Gastroesophageal sphincter (tissue), 4 donors: ENCODE measurements at regions not wholly inside any gene's neighbourhood (a gene's known extent, or its start where the extent isn't known, plus 50 kb on each side); places are given as distances from the start of the nearest gene placed in this dataset.

Source experiments
- ATAC-seq: fragments of 150-250 bp; one replicate; pipeline ENCODE4 v1.9.1; 2016; ENCODE audit warnings: mild to moderate bottlenecking, moderate library complexity
- H3K27ac ChIP-seq, 4 donors: fragments of 200-600 bp; sonication (generic) in 3 of 4; 1 replicate in 3 of 4; 2 replicates in 1 of 4; pipeline ENCODE4 v1.5.1; 2016 to 2019
- H3K27me3 ChIP-seq: fragments of 200-600 bp; sonication (generic); one replicate; pipeline ENCODE4 v1.5.1; 2019
- H3K36me3 ChIP-seq, 2 donors: fragments of 200-600 bp; sonication (generic); one replicate each; pipeline ENCODE4 v1.5.1; 2019; ENCODE audit warnings: control low read depth in 1 of 2
- H3K4me1 ChIP-seq, 3 donors: fragments of 200-600 bp; sonication (generic); 1 replicate in 2 of 3; 2 replicates in 1 of 3; pipeline ENCODE4 v1.5.1; 2016 to 2019; ENCODE audit warnings: control low read depth in 2 of 3
- H3K4me3 ChIP-seq, 2 donors: fragments of 200-600 bp; sonication (generic); one replicate each; pipeline ENCODE4 v1.5.1; 2019; ENCODE audit warnings: mild to moderate bottlenecking in 1 of 2, moderate library complexity in 1 of 2
- H3K9me3 ChIP-seq, 3 donors: fragments of 200-600 bp; sonication (generic); one replicate each; pipeline ENCODE4 v1.5.1; 2017 to 2019; ENCODE audit warnings: control low read depth in 2 of 3
- EP300 ChIP-seq: sonication (generic); formaldehyde crosslinking; IDR thresholded peaks from one replicate; pipeline ENCODE4 v1.6.1; 2017; ENCODE audit warnings: antibody characterized with exemption, mild to moderate bottlenecking
- POLR2A ChIP-seq, 2 donors: fragments of 450-650 bp; IDR thresholded peaks; one replicate each; pipeline ENCODE4 v1.6.1; 2017; ENCODE audit warnings: antibody characterized with exemption in 2 of 2, mild to moderate bottlenecking in 2 of 2, moderate library complexity in 1 of 2
- POLR2AphosphoS5 ChIP-seq: sonication (generic); formaldehyde crosslinking; IDR thresholded peaks from one replicate; pipeline ENCODE4 v1.6.1; 2017; ENCODE audit warnings: antibody characterized with exemption
- WGBS, 2 donors: methylation state at CpG; one replicate each; pipeline ENCODE4 v1.1.5; 2018; ENCODE audit warnings: low coverage in 1 of 2; 5-methylcytosine and 5-hydroxymethylcytosine counted together
- TF ChIP-seq, protein P1 (sequence below), 4 experiments: fragments of 200-600 bp in 2 of 4; fragments of 450-650 bp in 2 of 4; sonication (generic) in 1 of 4; IDR thresholded peaks; one replicate each; pipeline ENCODE4 v1.5.1; 2017 to 2019; ENCODE audit warnings: antibody characterized with exemption in 4 of 4, mild to moderate bottlenecking in 2 of 4, moderate library complexity in 2 of 4

DNA sequence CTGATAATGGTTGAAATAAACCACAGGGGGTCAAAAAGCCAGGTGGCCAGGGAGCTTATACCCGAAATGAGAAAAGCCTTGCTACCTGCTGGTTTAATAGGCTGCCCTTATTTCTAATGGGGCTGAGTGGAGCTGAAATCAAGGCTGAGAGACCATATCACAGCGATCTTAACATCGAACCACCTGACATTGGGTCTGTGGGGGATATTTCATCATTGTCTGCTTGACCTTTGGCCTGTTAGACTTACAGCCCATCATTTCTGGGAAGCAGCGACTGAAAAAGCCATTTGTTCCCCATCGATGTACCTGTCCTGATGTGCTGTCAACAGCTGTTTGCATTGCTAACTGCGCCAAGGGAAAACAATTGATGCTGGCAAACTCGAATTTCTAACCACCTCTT, 199.7 kb upstream of the SLC14A2 start:
- TF ChIP-seq POLR2A (IDR thresholded peaks at IDR 0.05): no peak
- TF ChIP-seq, protein P1, sequence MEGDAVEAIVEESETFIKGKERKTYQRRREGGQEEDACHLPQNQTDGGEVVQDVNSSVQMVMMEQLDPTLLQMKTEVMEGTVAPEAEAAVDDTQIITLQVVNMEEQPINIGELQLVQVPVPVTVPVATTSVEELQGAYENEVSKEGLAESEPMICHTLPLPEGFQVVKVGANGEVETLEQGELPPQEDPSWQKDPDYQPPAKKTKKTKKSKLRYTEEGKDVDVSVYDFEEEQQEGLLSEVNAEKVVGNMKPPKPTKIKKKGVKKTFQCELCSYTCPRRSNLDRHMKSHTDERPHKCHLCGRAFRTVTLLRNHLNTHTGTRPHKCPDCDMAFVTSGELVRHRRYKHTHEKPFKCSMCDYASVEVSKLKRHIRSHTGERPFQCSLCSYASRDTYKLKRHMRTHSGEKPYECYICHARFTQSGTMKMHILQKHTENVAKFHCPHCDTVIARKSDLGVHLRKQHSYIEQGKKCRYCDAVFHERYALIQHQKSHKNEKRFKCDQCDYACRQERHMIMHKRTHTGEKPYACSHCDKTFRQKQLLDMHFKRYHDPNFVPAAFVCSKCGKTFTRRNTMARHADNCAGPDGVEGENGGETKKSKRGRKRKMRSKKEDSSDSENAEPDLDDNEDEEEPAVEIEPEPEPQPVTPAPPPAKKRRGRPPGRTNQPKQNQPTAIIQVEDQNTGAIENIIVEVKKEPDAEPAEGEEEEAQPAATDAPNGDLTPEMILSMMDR (IDR thresholded peaks at IDR 0.05): no peak
- TF ChIP-seq POLR2AphosphoS5: no peak
- TF ChIP-seq EP300: no peak
- no peaks in the 10 kb centered on the region for H3K36me3 ChIP-seq
- no peaks in the 10 kb centered on the region for H3K9me3 ChIP-seq
- no peak for ATAC-seq
- no peaks in the 10 kb centered on the region for H3K27me3 ChIP-seq
- H3K27ac ChIP-seq: no peak overlapping the region
- WGBS, 2 donors: 75 to 82% methylated on average over 6 to 7 of the region's 7 CpGs
- H3K4me1 ChIP-seq: peaks cover 0 to 7% (median 0%) of the 10 kb centered on the region in 3 donors
- no peak overlapping the region for H3K4me3 ChIP-seq

DNA sequence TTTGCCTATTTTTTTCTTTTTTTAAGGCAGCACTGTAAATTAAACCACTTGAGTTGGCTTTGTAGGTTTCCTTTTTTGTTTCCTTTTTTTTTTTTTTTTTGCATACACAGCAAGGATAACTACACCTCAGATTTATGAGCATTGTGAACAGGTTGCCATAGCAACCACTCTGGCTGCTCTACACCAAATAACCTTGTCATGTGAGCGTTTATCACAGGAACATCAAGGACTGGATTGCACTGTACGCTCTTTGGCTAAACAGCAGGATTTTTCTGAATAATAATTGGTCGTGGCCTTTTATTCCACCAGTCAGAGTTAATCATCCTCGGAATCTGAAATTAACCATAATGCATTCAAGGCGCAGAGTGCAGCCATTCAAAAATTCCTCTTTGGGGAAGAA, 199.1 kb upstream of the SLC14A2 start:
- H3K27ac ChIP-seq: no peak overlapping the region
- TF ChIP-seq EP300 (no peak), POLR2A (IDR thresholded peaks at IDR 0.05) (no peak), POLR2AphosphoS5 (no peak)
- TF ChIP-seq, protein P1 (IDR thresholded peaks at IDR 0.05): no peak
- WGBS, 2 donors: 18 to 36% methylated on average over 3 to 5 of the region's 5 CpGs

DNA sequence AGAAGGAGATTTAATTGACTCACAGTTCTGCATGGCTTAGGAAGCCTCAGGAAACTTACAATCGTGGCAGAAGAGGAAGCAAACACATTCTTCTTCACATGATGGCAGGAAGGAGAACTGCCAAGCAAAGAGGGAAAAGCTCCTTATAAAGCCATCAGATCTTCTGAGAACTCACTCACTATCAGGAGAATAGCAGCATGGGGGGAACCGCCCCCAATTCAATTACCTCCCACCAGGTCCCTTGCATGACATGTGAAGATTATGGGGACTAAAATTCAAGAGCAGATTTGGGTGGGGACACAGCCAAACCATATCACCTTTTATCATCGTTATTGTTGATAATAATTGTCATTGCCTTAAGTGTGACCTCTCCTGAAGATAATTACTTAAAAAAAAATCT, 197.9 kb upstream of the SLC14A2 start:
- Histone ChIP-seq H3K36me3 (no peaks in the 10 kb centered on the region), H3K27ac (no peak overlapping the region), H3K4me1 (peaks cover 0 to 7% (median 0%) of the 10 kb centered on the region in 3 donors), H3K9me3 (no peaks in the 10 kb centered on the region), H3K4me3 (no peak overlapping the region), H3K27me3 (no peaks in the 10 kb centered on the region)
- TF ChIP-seq POLR2A (IDR thresholded peaks at IDR 0.05): no peak
- no peak for TF ChIP-seq POLR2AphosphoS5
- TF ChIP-seq, protein P1 (IDR thresholded peaks at IDR 0.05): no peak
- TF ChIP-seq EP300: no peak
- no peak for ATAC-seq
- 61 to 100% methylated on average over 2 to 3 of the region's 3 CpGs for WGBS, 2 donors

More for the DNA sequence above, 199.1 kb upstream of the SLC14A2 start:
- Histone ChIP-seq H3K9me3 (no peaks in the 10 kb centered on the region), H3K36me3 (no peaks in the 10 kb centered on the region), H3K27me3 (no peaks in the 10 kb centered on the region), H3K4me3 (no peak overlapping the region), H3K4me1 (peaks cover 0 to 7% (median 0%) of the 10 kb centered on the region in 3 donors)
- ATAC-seq: no peak

DNA sequence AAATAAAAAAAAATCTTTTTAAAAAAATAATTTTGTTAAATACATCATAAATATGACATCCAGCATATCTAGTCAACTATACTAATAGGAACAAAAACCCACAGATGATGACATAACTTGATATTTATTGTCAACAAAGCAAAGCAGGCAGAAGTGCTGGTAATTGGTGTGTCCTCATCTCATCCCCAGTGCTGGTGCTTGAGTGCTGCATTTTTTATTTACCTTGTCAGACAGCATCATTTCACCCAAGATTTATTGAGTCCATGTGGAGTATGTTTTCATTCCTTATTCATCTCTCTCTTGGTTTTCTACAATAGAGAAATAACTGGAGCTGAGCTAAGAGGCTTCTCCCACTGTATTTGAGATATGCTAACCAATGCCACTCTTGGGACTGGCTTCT, 191.6 kb upstream of the SLC14A2 start:
- no peak overlapping the region for H3K4me3 ChIP-seq
- H3K9me3 ChIP-seq: no peaks in the 10 kb centered on the region
- H3K36me3 ChIP-seq: no peaks in the 10 kb centered on the region
- H3K4me1 ChIP-seq: no peaks in the 10 kb centered on the region
- no peak for ATAC-seq
- TF ChIP-seq POLR2AphosphoS5: no peak
- no peaks in the 10 kb centered on the region for H3K27me3 ChIP-seq
- H3K27ac ChIP-seq: no peak overlapping the region

DNA sequence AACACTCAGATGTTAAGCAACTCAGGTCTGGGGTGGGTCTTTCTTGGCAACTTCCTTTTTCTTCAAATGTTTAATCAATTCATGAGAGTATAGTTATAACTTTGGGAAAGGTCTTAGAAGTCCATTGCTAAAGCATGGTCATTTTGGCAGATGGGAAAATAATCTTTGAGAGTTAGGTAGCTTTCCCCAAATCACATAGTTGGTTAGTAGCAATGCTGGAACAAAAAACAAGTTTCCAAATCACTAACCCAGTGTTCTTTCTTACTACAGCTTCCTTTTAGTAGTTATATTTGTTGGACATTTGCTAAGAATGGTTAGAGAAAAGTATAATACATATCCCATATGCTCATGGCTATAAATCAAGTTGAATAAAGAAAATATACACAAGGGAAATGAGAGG, 185.2 kb upstream of the SLC14A2 start:
- H3K36me3 ChIP-seq: no peaks in the 10 kb centered on the region
- peaks cover 0 to 5% (median 0%) of the 10 kb centered on the region in 3 donors for H3K4me1 ChIP-seq
- H3K9me3 ChIP-seq: no peaks in the 10 kb centered on the region
- H3K27me3 ChIP-seq: no peaks in the 10 kb centered on the region
- no peak for TF ChIP-seq POLR2A (IDR thresholded peaks at IDR 0.05)
- no peak for TF ChIP-seq EP300
- TF ChIP-seq, protein P1 (IDR thresholded peaks at IDR 0.05): no peak
- TF ChIP-seq POLR2AphosphoS5: no peak
- no peak for ATAC-seq
- H3K4me3 ChIP-seq: no peak overlapping the region
- H3K27ac ChIP-seq: no peak overlapping the region

DNA sequence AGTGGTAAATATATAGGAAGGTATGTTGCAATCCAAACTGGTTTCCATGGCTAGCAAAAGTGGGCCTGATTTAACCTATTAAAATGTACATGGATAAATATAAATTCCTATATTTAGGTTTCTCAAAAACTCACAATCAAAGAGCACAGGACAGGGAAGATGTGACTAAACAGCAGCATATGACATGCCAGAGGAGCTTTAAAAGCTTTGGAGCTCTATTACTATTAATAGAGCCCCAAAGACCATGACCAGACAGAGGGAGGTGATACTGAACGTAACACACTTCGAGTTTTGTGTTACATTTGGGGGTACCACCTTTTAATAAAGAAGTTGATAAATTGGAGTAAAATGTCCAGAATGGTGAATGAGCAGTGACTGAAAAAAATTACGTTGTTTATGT, 179.5 kb upstream of the SLC14A2 start:
- ATAC-seq: no peak
- peaks cover 0 to 61% (median 5%) of the 10 kb centered on the region in 3 donors for H3K4me1 ChIP-seq
- WGBS, 2 donors: 49 to 52% methylated on average over 3 of the region's 3 CpGs

More for the DNA sequence above, 179.5 kb upstream of the SLC14A2 start:
- Histone ChIP-seq H3K27ac (peak overlapping the region in 1 of 4 donors; percentile 18), H3K27me3 (no peaks in the 10 kb centered on the region), H3K4me3 (no peak overlapping the region), H3K9me3 (no peaks in the 10 kb centered on the region), H3K36me3 (no peaks in the 10 kb centered on the region)
- no peak for TF ChIP-seq EP300
- TF ChIP-seq POLR2A (IDR thresholded peaks at IDR 0.05): no peak
- TF ChIP-seq, protein P1 (IDR thresholded peaks at IDR 0.05): no peak
- no peak for TF ChIP-seq POLR2AphosphoS5
